ENCODE measurements at regions not wholly inside any gene's neighbourhood (a gene's known extent, or its start where the extent isn't known, plus 50 kb on each side); places are given as distances from the start of the nearest gene placed in this dataset.

GRCh38 chr6:165777680-165778079, 114.6 kb upstream of the PDE10A start:
- Histone ChIP-seq H2BK120ac (ENCODE audit: low read depth, low read length) (no peak overlapping the region), H3K36me3 (ENCODE audit: control insufficient read depth, insufficient read depth, low read length) (peaks cover 2% of the 10 kb centered on the region; the same call in 1 of the 2 replicates), H3K4me3 (ENCODE audit: insufficient read depth, low read depth, low read length) (no peak overlapping the region), H4K91ac (ENCODE audit: insufficient read depth, low read depth, low read length) (no peak overlapping the region), H3K27ac (ENCODE audit: insufficient read depth, low read length) (no peak overlapping the region), H3K27me3 (ENCODE audit: control insufficient read depth, insufficient read depth, low read length) (peaks cover 2% of the 10 kb centered on the region), H3K56ac (ENCODE audit: extremely low read depth, insufficient read depth, low read length) (no peak overlapping the region), H2AK9ac (replicated peaks; ENCODE audit: low read depth, low read length, poor library complexity) (no peak overlapping the region), H3K9me1 (ENCODE audit: insufficient read depth, low read length) (no peaks in the 10 kb centered on the region), H4K20me1 (ENCODE audit: insufficient read depth, low read length) (no peaks in the 10 kb centered on the region), H3K4ac (ENCODE audit: low read depth, low read length) (no peak overlapping the region), H3K4me1 (ENCODE audit: control insufficient read depth, insufficient read depth, low read length) (no peaks in the 10 kb centered on the region), H2BK5ac (ENCODE audit: low read depth, low read length, poor library complexity, severe bottlenecking) (no peak overlapping the region), H3K23ac (ENCODE audit: low read depth, low read length) (no peak overlapping the region), H2BK15ac (ENCODE audit: low read depth, low read length) (no peak overlapping the region), H2BK20ac (ENCODE audit: low read depth, low read length) (no peak overlapping the region), H3K4me2 (ENCODE audit: low read depth, low read length) (no peak overlapping the region), H3K18ac (ENCODE audit: low read depth, low read length) (no peak overlapping the region), H3K14ac (replicated peaks; ENCODE audit: low read depth, low read length) (no peak overlapping the region), H2AK5ac (ENCODE audit: low read depth, low read length) (no peak overlapping the region), H3K79me1 (ENCODE audit: low read depth in 1 of 2, low read length in 2 of 2) (no peaks in the 10 kb centered on the region), H4K8ac (ENCODE audit: low read depth in 2 of 2, low read length in 2 of 2) (no peak overlapping the region), H2AFZ (replicated peaks; ENCODE audit: low read length, poor library complexity) (no peak overlapping the region), H3K9ac (ENCODE audit: low read depth, low read length) (no peak overlapping the region), H4K5ac (ENCODE audit: low read depth, low read length) (no peak overlapping the region), H3K9me3 (ENCODE audit: control insufficient read depth, insufficient read depth, low read length) (no peaks in the 10 kb centered on the region)
- intact Hi-C loops (cut with micrococcal nuclease): no loop called here
- DNase-seq: no peak
- CTCF ChIA-PET: no interaction called here
- no TSS peak for BruUV-seq (replicated peaks)
- dilution Hi-C loops (cut with HindIII; ENCODE audit: low sequenced_read_pairs, unreplicated experiment): no loop called here
- WGBS, 2 experiments (ENCODE audit: extremely low coverage in 2 of 2, insufficient read length in 1 of 2): no CpG with 5 or more reads among the region's 3 CpGs
- POLR2A ChIA-PET (ENCODE audit: unreplicated experiment): no interaction called here
- TF ChIP-seq MAZ (IDR thresholded peaks at IDR 0.05; ENCODE audit: borderline replicate concordance, low read depth, low read length) (no peak), BHLHE40 (IDR thresholded peaks at IDR 0.05; ENCODE audit: low read depth, low read length) (no peak), CTCF (conservative IDR thresholded peaks at IDR 0.05; ENCODE audit: low read depth, low read length) (no peak), RCOR1 (IDR thresholded peaks at IDR 0.05; ENCODE audit: insufficient replicate concordance, low read length) (no peak), MAFK (IDR thresholded peaks at IDR 0.05; ENCODE audit: low read depth, low read length) (no peak), CEBPB (IDR thresholded peaks at IDR 0.05; ENCODE audit: low read depth, low read length) (no peak), CHD1 (IDR thresholded peaks at IDR 0.05; ENCODE audit: low read depth, low read length) (no peak), USF2 (IDR thresholded peaks at IDR 0.05; ENCODE audit: low read depth, low read length) (no peak), ELK1 (IDR thresholded peaks at IDR 0.05; ENCODE audit: borderline replicate concordance, low read depth, low read length) (no peak), POLR2A (IDR thresholded peaks at IDR 0.05; ENCODE audit: low read depth, low read length) (no peak), RFX5 (IDR thresholded peaks at IDR 0.05; ENCODE audit: low read depth, low read length) (no peak), RAD21 (IDR thresholded peaks at IDR 0.05; ENCODE audit: low read length) (no peak), FOS (IDR thresholded peaks at IDR 0.05; ENCODE audit: low read depth, low read length) (no peak), NFE2L2 (IDR thresholded peaks at IDR 0.05; ENCODE audit: low read depth, low read length) (no peak), MXI1 (IDR thresholded peaks at IDR 0.05; ENCODE audit: borderline replicate concordance, low read depth, low read length) (no peak), SMC3 (IDR thresholded peaks at IDR 0.05; ENCODE audit: low read depth, low read length) (no peak)
- in situ Hi-C loops (cut with MboI; ENCODE audit: low sequenced_read_pairs): no loop called here
- no peak for ATAC-seq (ENCODE audit: low read depth)
